Stimulated activated naive CD8-positive, alpha-beta T cell treated with anti-CD3 and anti-CD28 coated beads, Interleukin-15, Interleukin-2, amounts not matched to agents 100 U/mL and 50 U/mL, for 24 hours (primary cell): ENCODE measurements at regions not wholly inside any gene's neighbourhood (a gene's known extent, or its start where the extent isn't known, plus 50 kb on each side); places are given as distances from the start of the nearest gene placed in this dataset.

ENCODE experiments used
- ATAC-seq: fragments of 150-1000 bp; cut with Tn5 transposase; one replicate; pipeline ENCODE4 v1.10.0; 2021
- DNase-seq: peaks from one replicate; pipeline ENCODE4 v3.0.0; 2021

DNA sequence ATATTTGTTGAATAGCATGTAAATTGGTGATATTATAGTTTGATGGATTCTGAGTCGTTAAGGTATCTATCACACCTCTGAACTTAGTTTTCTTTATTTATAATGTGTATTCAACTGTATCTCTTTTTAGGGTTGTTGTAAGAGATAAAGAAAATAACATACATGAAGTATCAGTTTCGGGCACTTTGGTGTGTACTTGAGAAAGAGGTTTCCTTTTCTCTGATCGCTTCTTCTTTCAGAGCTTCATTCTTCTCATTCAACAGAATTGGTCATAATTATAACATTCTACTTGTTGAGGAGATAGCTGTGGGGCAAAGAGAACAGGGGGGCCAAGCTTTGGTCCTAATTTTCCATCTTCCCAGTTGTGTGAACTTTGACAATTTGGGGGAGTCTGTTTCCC lies 508.0 kb downstream of the PLPP3 start:
- ATAC-seq (no peak), DNase-seq (no peak)

GRCh38 chr1:56070601-56071000 lies 508.8 kb downstream of the PLPP3 start:
- no peak for DNase-seq
- no peak for ATAC-seq

- DNase-seq: no peak
- no peak for ATAC-seq
Measured at GRCh38 chr1:56069824-56070223, 509.5 kb downstream of the PLPP3 start.

DNA sequence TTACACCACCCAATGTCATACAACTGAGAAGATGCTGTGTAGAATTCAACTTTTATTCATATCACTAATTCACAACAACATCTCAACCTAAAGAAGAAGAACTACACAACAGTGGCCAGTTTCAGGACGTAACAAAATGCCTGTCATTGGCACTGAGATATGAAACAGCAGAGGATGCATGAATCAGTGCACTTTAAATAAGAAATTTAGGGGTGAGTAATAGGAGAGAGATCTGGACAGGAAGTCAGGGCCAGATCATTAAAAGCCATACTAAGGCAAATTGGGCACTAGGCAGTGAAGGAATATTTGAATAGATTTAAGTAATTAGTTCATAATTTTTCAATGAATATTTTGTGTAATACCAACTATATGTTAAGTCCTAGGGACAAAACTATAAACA lies 510.5 kb downstream of the PLPP3 start:
- DNase-seq: no peak
- ATAC-seq: no peak

GRCh38 chr1:56068210-56068609 lies 511.2 kb downstream of the PLPP3 start:
- ATAC-seq (no peak), DNase-seq (no peak)

- DNase-seq (no peak), ATAC-seq (no peak)
Measured at GRCh38 chr1:56065729-56066128, 513.6 kb downstream of the PLPP3 start.

- no peak for DNase-seq
- no peak for ATAC-seq
Measured at GRCh38 chr1:56064705-56065104, 514.7 kb downstream of the PLPP3 start.

GRCh38 chr1:56063461-56063860 lies 515.9 kb downstream of the PLPP3 start:
- no peak for DNase-seq
- ATAC-seq: no peak

- no peak for DNase-seq
- ATAC-seq: no peak
Measured at GRCh38 chr1:56062625-56063024, 516.7 kb downstream of the PLPP3 start.

DNA sequence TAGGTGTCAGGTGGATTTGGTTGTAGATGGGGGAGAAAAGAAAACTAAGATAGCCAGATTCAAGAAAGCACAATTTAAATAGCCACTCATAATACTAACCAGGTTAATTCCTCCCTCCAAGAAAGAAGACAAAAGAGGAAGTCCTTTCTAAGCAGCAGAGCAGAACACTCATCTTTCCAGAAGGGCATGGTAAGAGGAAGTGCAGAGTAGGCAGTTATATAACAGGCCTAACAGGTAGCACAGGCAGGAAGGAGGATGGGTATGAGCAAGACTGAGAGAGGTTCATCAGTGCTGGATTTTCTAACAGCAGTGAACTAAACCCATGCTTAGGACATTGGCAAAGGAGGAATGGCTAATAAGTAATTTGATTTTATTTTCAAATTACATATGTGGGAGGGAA lies 517.5 kb downstream of the PLPP3 start:
- DNase-seq (no peak), ATAC-seq (no peak)

DNA sequence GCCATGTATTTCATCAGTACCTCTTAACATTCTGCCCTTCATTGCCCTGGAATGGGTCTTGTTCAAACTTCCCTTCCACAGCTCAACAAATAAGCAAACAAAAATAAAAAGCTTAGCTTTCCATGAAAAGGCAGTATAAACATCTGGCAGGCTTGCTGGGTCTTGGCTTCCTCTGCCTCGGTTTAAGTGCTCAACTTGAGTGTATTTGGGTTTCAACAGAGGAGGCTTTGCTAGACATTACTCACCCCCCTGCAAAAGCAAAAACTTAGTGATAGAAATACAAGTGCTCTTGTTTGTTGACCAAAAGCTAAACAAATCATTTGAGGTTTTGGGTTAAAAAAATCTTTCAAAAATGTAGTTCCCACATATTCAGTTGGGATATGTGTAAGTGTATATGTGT lies 518.5 kb downstream of the PLPP3 start:
- no peak for ATAC-seq

DNA sequence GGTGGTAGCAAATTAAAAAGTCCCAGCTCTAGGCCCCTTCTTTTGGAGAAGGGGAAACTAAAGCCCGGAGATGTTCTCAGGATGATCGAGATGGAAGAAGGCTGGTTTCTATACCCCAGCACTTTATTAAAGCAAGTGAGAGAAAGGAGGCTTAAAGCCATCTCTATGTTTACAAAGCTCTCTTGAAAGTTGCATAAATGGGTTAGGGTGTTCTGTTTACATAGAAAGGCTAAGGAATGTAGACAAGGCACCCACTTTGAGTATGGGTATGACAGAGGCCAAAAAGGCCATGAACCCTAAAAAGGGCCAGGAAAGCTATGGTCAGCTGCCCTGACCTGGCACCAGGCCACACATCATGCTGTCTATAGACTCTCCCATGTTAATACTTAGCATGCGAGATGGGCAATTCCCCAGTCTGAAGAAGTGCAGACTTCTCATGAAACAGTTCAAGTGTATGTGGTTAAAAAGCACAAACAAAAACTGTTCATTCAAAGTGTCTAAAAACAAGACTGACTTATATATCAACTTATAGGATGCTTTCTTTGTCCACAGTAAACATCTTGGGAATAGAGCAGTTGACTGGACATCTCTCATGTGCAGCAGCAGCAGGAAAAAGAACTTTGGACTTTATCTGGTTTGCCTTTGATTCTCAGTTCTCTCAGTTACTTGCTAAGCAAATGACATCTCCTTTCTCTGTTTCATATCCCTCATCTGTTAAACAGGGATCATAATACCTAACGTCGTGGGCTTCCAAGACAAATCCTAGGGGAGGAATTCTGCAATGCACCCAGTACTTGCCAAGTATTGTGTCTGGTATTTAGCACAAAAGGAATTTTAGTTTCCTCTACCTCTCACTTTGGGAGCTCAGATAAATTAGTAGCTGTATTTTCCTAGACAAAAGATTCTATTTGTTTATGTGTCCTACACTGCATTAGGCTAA lies 521.6 kb downstream of the PLPP3 start:
- no peak for ATAC-seq

More for the DNA sequence above, 518.5 kb downstream of the PLPP3 start:
- no peak for DNase-seq

DNA sequence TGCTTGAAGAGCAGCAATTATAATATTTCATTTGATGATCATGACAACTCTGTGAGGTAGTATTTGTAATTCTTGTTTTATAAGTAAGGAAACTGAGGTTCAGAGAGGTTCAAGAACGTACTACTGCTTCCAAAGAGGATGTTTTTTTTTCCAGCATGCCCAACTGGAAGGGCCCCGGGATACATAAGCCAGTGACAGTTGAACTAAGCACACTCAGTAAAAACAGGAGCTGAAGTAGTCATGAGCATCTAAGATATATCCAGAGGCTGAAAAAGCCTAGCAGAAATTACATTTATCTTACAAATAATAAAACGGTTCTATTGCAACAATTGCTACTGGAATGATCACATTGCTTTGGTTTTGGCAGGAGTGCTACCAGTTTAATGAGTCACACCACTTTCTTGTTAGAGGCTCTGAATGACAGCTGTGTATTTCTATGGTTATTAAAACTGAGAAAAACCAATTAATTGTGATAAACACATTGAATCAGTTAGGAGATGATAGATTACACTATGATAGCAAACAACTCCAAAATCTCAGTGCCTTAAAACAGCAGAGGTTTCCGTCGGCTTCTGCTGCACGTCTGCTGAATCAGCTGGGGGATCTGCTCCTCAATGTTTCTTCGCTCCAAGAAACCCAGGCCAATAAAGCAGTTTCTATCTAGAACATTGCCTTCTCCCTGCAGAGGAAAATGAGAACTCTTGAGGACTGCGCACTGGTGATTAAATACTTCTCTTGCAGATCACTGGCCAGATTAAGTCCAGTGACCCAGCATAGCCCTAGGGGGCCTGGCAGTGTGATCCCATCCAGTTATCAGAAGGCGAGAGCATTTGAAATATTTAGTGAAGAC lies 522.7 kb downstream of the PLPP3 start:
- ATAC-seq: no peak
- DNase-seq: no peak

More for the DNA sequence above, 521.6 kb downstream of the PLPP3 start:
- DNase-seq: no peak

- DNase-seq (no peak), ATAC-seq (no peak)
Measured at GRCh38 chr1:56054959-56055358, 524.4 kb downstream of the PLPP3 start.

DNA sequence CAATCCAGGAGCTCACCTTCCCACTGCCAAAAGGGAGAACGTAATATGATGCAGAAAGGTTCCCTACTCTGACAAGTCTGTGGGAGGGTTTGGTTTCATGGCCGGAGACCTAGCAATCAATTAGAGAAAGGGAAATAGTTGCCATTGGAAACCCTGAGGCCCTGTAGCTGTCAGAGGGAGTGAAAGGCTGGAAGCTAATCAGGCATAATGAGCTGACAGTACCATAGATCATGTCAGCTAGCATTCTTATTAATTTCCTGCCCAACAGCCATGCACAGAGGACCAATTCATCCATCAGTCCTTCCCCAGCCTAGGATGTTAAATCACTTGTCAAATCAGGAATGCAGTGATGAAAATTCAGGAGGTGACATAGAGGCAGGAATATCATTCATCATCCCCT lies 527.3 kb downstream of the PLPP3 start:
- ATAC-seq (no peak), DNase-seq (no peak)

- ATAC-seq (no peak), DNase-seq (no peak)
Measured at GRCh38 chr1:56050911-56051310, 528.5 kb downstream of the PLPP3 start.

DNA sequence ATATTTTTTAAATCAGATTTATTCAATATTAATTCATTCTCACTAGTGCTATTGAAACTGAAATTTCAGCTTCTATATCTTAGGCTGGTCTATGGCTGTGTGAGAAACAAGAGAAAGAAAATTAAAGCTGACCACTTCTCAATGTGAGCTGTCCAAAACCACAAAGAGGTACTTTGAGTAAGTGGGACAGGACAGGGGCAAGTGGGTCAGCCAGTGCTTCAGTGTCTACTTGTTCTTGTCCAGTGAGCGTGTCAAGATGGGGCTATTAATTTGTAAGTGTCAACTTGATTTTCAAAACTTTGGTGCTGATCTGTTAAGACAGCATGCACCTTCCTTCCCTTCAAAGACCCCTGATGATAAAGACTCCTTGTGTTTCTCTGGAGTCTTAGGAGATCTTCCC lies 533.9 kb downstream of the PLPP3 start:
- no peak for DNase-seq
- ATAC-seq: no peak

DNA sequence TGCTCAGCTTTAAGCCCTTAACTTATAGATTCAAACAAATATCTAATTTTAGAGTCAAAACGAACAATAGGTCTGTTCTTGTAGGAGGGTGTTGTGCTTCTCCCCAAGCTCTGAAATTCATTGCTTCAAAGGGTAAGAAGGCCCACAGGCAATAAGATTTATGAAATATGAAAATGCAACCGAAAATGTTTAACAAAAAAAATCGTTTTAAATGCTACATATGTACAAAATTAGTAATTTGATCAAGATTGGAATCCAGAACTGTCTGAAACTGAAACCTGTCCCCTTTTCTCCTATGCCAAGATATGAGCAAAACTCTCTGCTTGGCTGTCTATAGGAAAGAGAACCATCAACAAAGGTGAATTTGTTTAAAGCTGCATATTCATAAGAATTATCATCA lies 534.3 kb downstream of the PLPP3 start:
- no peak for ATAC-seq
- DNase-seq: no peak

- DNase-seq (no peak), ATAC-seq (no peak)
Measured at GRCh38 chr1:56036479-56036878, 542.9 kb downstream of the PLPP3 start.

DNA sequence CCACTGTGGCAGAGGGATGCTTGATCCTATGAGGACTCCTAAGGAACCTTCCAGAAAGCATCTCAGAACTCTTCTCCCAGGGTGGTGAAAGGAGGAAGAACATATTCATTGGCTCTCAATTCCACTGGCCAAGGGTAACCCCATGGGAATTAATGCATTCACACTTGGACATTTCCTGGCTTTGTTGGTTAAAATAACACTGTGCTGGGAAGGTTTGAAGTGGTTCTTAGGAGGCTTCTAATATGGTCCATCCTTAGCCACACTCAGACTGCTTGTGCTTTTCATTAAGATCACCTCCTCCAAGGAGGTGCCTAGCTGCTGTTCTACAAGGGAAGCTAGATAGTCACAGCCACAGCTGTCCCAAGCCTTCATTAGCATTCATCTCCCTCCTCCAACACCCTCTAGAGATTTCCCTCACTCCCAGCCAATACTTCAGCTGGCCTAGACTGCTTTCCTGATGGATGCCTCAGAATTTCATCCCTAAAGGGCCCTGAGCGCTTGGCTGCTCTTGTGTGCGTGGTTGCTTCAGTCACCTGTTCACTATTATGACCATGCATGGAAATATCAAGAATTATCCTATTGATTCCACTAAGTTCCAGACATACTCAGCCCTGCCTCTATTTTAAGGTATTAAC lies 544.4 kb downstream of the PLPP3 start:
- ATAC-seq (no peak), DNase-seq (no peak)

DNA sequence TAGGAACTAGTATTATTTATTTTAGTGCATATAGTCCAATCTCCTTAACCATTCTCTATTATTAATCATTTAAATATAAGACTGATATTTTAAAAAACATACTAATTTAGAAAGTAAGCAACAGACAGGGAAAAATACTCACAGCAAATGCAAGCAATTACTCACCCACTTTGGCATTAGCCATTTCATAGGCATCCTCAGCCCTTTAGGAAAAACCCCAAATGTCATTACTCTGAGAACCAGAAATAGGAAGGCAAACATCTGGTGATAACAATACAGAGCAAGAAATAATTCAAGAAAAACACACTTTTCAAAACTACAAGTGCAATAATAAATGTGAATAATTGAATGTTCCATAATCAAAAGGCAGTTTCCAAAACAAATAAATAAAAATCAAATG lies 545.1 kb downstream of the PLPP3 start:
- DNase-seq (no peak), ATAC-seq (no peak)

- DNase-seq: no peak
- no peak for ATAC-seq
Measured at GRCh38 chr1:56033321-56034037, 545.9 kb downstream of the PLPP3 start.
